ENCODE measurements at regions not wholly inside any gene's neighbourhood (a gene's known extent, or its start where the extent isn't known, plus 50 kb on each side); places are given as distances from the start of the nearest gene placed in this dataset.

DNA sequence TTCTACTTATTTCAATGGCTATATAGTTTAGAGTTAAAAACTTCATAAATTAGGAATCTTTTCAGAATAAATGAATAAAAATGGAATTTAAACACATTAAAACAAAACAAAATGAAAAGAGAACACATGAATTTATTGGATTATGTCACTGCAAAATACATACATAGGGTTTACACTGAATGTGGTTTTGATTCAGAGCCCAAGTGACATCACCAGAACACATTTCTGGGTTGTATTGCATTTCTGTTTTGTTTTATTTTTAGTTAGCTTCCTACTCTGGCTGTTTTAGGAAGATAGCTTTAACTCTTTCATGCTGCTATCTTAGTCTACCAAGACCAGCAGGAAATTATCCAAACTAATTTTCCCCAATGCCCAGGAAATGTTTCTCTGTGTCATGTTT, 1935.0 kb downstream of the EFNA5 start:
- TF ChIP-seq, protein P1, sequence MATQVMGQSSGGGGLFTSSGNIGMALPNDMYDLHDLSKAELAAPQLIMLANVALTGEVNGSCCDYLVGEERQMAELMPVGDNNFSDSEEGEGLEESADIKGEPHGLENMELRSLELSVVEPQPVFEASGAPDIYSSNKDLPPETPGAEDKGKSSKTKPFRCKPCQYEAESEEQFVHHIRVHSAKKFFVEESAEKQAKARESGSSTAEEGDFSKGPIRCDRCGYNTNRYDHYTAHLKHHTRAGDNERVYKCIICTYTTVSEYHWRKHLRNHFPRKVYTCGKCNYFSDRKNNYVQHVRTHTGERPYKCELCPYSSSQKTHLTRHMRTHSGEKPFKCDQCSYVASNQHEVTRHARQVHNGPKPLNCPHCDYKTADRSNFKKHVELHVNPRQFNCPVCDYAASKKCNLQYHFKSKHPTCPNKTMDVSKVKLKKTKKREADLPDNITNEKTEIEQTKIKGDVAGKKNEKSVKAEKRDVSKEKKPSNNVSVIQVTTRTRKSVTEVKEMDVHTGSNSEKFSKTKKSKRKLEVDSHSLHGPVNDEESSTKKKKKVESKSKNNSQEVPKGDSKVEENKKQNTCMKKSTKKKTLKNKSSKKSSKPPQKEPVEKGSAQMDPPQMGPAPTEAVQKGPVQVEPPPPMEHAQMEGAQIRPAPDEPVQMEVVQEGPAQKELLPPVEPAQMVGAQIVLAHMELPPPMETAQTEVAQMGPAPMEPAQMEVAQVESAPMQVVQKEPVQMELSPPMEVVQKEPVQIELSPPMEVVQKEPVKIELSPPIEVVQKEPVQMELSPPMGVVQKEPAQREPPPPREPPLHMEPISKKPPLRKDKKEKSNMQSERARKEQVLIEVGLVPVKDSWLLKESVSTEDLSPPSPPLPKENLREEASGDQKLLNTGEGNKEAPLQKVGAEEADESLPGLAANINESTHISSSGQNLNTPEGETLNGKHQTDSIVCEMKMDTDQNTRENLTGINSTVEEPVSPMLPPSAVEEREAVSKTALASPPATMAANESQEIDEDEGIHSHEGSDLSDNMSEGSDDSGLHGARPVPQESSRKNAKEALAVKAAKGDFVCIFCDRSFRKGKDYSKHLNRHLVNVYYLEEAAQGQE (IDR thresholded peaks at IDR 0.05; ENCODE audit: insufficient read depth in 1 of 2, low read depth in 2 of 2, low read length in 2 of 2): no peak
- TF ChIP-seq SIN3A (IDR thresholded peaks at IDR 0.05; ENCODE audit: borderline replicate concordance, insufficient read depth, low read length) (no peak), FOXP2 (optimal IDR thresholded peaks at IDR 0.05; ENCODE audit: borderline replicate concordance, extremely low read depth, extremely low read length, insufficient read depth) (no peak), POLR2AphosphoS5 (IDR thresholded peaks at IDR 0.05; ENCODE audit: low read depth, low read length) (no peak), TAF1 (IDR thresholded peaks at IDR 0.05; ENCODE audit: borderline replicate concordance, insufficient read depth, low read length) (no peak)

DNA sequence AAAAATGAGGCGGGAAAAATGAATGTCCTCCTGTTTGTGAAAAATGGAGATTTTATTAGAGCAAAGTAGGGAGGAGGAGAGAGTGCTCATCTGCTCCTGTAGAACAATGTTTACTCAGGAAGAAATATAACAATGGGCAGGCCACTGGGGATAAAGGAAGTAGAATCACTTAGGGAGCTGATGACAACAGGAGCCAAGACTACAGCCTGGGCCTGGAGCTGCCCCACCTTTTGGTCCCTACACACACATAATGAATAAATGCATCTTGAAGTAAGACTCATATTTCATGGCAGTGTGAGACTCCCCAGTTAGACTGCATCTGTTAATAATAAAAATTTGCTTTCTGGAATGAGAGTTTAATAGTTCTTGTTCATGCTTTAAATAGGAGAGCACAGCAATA, 1939.8 kb downstream of the EFNA5 start:
- TF ChIP-seq, protein P1 (IDR thresholded peaks at IDR 0.05; ENCODE audit: insufficient read depth in 1 of 2, low read depth in 2 of 2, low read length in 2 of 2): no peak
- TF ChIP-seq FOXP2 (optimal IDR thresholded peaks at IDR 0.05; ENCODE audit: borderline replicate concordance, extremely low read depth, extremely low read length, insufficient read depth) (no peak), POLR2AphosphoS5 (IDR thresholded peaks at IDR 0.05; ENCODE audit: low read depth, low read length) (no peak), TAF1 (IDR thresholded peaks at IDR 0.05; ENCODE audit: borderline replicate concordance, insufficient read depth, low read length) (no peak), SIN3A (IDR thresholded peaks at IDR 0.05; ENCODE audit: borderline replicate concordance, insufficient read depth, low read length) (no peak)

DNA sequence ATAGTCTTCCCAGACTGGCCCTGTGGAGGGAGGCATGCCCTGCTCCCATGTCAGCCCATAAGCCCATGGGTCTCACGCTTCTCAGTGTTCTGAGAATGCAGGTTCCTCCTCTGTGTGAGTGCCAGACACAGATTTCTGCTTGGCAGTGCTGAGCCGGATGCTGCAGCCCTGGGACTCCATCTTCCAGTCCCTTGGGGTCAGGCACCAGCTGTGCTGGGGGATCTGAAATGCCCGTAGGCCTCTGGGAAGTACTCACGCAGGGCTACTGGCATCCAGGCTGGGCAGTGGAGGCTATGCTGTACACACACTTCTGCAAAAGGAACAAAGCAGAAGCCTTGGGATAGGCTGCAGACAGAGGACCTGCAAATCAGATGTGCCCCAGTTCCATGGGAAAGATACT, 1944.6 kb downstream of the EFNA5 start:
- TF ChIP-seq, protein P1 (IDR thresholded peaks at IDR 0.05; ENCODE audit: insufficient read depth in 1 of 2, low read depth in 2 of 2, low read length in 2 of 2): no peak
- TF ChIP-seq SIN3A (IDR thresholded peaks at IDR 0.05; ENCODE audit: borderline replicate concordance, insufficient read depth, low read length) (no peak), POLR2AphosphoS5 (IDR thresholded peaks at IDR 0.05; ENCODE audit: low read depth, low read length) (no peak), TAF1 (IDR thresholded peaks at IDR 0.05; ENCODE audit: borderline replicate concordance, insufficient read depth, low read length) (no peak), FOXP2 (optimal IDR thresholded peaks at IDR 0.05; ENCODE audit: borderline replicate concordance, extremely low read depth, extremely low read length, insufficient read depth) (no peak)

DNA sequence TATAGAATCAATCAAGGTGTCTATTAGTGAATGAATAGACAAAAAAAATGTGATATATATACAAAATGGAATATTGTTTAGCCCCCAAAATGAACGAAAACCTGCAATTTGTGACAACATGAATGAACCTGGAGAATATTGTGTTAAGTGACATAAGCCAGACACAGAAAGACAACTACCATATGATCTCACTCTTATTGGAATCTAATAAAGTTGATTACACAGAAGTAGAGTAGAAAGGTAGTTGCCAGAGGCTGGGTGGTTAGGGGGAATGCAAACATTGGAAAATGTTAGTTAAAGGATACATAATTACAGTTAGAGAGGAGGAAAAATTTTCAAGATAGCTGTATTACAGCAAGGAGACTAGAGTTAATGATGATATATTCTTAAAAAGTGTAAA, 1962.3 kb downstream of the EFNA5 start:
- TF ChIP-seq POLR2AphosphoS5 (IDR thresholded peaks at IDR 0.05; ENCODE audit: low read depth, low read length) (no peak), FOXP2 (optimal IDR thresholded peaks at IDR 0.05; ENCODE audit: borderline replicate concordance, extremely low read depth, extremely low read length, insufficient read depth) (no peak), TAF1 (IDR thresholded peaks at IDR 0.05; ENCODE audit: borderline replicate concordance, insufficient read depth, low read length) (no peak), SIN3A (IDR thresholded peaks at IDR 0.05; ENCODE audit: borderline replicate concordance, insufficient read depth, low read length) (no peak)
- TF ChIP-seq, protein P1 (IDR thresholded peaks at IDR 0.05; ENCODE audit: insufficient read depth in 1 of 2, low read depth in 2 of 2, low read length in 2 of 2): no peak

DNA sequence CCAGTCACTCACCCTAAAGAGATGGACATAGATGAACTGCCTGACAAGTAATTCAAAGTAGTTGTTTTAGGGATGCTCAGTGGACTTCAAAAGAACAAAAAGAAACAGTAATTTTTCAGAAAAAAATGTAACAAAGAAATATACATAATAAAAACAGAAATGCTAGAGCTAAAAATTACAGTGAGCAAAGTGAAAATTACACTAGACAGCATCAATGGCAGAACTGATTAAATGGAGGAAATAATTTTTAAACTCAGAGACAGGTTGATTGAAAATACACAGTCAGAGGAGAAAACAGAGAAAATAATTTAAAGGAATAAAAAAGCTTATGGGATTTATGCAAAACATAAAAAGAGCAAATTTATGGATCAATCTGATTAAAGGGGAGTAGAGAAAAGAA, 1968.4 kb downstream of the EFNA5 start:
- no peak for TF ChIP-seq POLR2AphosphoS5 (IDR thresholded peaks at IDR 0.05; ENCODE audit: low read depth, low read length)
- no peak for TF ChIP-seq FOXP2 (optimal IDR thresholded peaks at IDR 0.05; ENCODE audit: borderline replicate concordance, extremely low read depth, extremely low read length, insufficient read depth)
- TF ChIP-seq, protein P1 (IDR thresholded peaks at IDR 0.05; ENCODE audit: insufficient read depth in 1 of 2, low read depth in 2 of 2, low read length in 2 of 2): no peak
- TF ChIP-seq TAF1 (IDR thresholded peaks at IDR 0.05; ENCODE audit: borderline replicate concordance, insufficient read depth, low read length): no peak
- TF ChIP-seq SIN3A (IDR thresholded peaks at IDR 0.05; ENCODE audit: borderline replicate concordance, insufficient read depth, low read length): no peak

Measured in PFSK-1 (cell line).